ENCODE measurements at regions not wholly inside any gene's neighbourhood (a gene's known extent, or its start where the extent isn't known, plus 50 kb on each side); places are given as distances from the start of the nearest gene placed in this dataset.

DNA sequence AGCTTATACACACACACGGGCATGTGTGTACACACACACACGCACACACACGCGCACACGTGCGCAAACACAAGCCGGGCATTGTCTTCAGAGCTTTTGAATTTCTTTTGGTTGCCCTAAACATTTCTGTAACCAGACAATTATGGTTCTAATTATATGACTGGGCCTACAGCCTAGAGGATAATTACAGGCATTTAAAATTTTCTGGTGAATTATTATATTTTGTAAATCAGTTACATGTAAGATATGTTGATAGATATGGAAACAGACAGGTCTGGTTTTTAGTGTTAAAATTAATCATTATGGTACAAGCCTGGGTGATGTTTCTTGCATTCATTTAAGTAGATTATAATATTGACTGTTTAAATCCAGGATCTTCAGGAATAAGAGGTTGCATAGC, 1120.5 kb downstream of the ADGRL3 start:
- TF ChIP-seq POLR2AphosphoS5 (IDR thresholded peaks at IDR 0.05; ENCODE audit: low read depth, low read length) (no peak), POLR2A (IDR thresholded peaks at IDR 0.05; ENCODE audit: low read depth, low read length) (no peak), TAF1 (IDR thresholded peaks at IDR 0.05; ENCODE audit: borderline replicate concordance, low read depth, low read length) (no peak)
